HL-60 (cell line): ENCODE measurements at regions not wholly inside any gene's neighbourhood (a gene's known extent, or its start where the extent isn't known, plus 50 kb on each side); places are given as distances from the start of the nearest gene placed in this dataset.

ENCODE experiments used
- DNase-seq, 2 experiments: peaks; one replicate each; pipeline ENCODE4 v3.0.0-alpha.2; 2010 to 2020; ENCODE audit warnings: low read depth in 1 of 2, low spot score in 1 of 2
- H3K27ac ChIP-seq: fragments of 250-450 bp; sonication (Bioruptor Pico); replicated peaks from 2 replicates; pipeline ENCODE4 v1.5.1; 2020; ENCODE audit warnings: mild to moderate bottlenecking, moderate library complexity
- H3K27me3 ChIP-seq: fragments of 250-450 bp; sonication (Bioruptor Pico); 2 replicates; pipeline ENCODE4 v1.5.1; 2021; ENCODE audit warnings: mild to moderate bottlenecking, moderate library complexity; ENCODE audit not compliant: insufficient read depth, poor library complexity, severe bottlenecking
- H3K4me3 ChIP-seq: replicated peaks from 2 replicates; pipeline ENCODE4 v1.5.1; 2011; ENCODE audit warnings: mild to moderate bottlenecking, control low read depth, low read length; ENCODE audit not compliant: insufficient read depth
- GABPA ChIP-seq: IDR thresholded peaks from 2 replicates; pipeline ENCODE4 v1.6.1; 2012; ENCODE audit warnings: low read depth
- POLR2AphosphoS5 ChIP-seq: IDR thresholded peaks from 2 replicates; pipeline ENCODE4 v1.6.1; 2012; ENCODE audit warnings: low read depth
- SPI1 ChIP-seq: IDR thresholded peaks from 2 replicates; pipeline ENCODE4 v1.6.1; 2012; ENCODE audit warnings: low read depth, mild to moderate bottlenecking, borderline replicate concordance
- TF ChIP-seq, protein P1 (sequence below): IDR thresholded peaks from 2 replicates; pipeline ENCODE4 v1.6.1; 2012; ENCODE audit warnings: low read depth; ENCODE audit not compliant: insufficient replicate concordance
- TF ChIP-seq, protein P2 (sequence below): IDR thresholded peaks from one replicate; pipeline ENCODE4 v1.5.1; 2011; ENCODE audit warnings: low read length, control low read depth, inconsistent platforms; ENCODE audit not compliant: insufficient read depth

DNA sequence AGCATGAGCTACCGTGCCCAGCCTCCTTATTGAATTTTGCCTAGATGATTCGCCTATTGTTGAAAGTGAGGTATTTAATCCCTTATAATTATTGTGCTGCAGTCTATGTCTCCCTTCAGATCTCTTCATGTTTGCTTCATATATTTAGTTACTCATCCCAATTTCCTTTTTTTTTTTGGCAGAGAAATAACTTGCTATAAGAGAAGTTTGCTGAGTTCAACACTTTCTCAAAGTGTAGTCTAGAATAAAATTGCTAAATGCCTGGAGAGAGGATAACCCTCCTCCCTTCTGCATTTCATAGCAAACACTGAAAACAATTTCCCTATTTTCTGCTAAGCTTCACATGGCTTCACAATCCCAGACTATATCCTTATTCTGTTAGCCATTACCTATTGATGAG is 136.6 kb upstream of the CD180 start:
- H3K4me3 ChIP-seq, result no peak overlapping the region
- TF ChIP-seq SPI1, result no peak
- no peak for TF ChIP-seq POLR2AphosphoS5
- TF ChIP-seq, protein P1, sequence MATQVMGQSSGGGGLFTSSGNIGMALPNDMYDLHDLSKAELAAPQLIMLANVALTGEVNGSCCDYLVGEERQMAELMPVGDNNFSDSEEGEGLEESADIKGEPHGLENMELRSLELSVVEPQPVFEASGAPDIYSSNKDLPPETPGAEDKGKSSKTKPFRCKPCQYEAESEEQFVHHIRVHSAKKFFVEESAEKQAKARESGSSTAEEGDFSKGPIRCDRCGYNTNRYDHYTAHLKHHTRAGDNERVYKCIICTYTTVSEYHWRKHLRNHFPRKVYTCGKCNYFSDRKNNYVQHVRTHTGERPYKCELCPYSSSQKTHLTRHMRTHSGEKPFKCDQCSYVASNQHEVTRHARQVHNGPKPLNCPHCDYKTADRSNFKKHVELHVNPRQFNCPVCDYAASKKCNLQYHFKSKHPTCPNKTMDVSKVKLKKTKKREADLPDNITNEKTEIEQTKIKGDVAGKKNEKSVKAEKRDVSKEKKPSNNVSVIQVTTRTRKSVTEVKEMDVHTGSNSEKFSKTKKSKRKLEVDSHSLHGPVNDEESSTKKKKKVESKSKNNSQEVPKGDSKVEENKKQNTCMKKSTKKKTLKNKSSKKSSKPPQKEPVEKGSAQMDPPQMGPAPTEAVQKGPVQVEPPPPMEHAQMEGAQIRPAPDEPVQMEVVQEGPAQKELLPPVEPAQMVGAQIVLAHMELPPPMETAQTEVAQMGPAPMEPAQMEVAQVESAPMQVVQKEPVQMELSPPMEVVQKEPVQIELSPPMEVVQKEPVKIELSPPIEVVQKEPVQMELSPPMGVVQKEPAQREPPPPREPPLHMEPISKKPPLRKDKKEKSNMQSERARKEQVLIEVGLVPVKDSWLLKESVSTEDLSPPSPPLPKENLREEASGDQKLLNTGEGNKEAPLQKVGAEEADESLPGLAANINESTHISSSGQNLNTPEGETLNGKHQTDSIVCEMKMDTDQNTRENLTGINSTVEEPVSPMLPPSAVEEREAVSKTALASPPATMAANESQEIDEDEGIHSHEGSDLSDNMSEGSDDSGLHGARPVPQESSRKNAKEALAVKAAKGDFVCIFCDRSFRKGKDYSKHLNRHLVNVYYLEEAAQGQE, result no peak
- no peak for TF ChIP-seq GABPA
- TF ChIP-seq, protein P2, sequence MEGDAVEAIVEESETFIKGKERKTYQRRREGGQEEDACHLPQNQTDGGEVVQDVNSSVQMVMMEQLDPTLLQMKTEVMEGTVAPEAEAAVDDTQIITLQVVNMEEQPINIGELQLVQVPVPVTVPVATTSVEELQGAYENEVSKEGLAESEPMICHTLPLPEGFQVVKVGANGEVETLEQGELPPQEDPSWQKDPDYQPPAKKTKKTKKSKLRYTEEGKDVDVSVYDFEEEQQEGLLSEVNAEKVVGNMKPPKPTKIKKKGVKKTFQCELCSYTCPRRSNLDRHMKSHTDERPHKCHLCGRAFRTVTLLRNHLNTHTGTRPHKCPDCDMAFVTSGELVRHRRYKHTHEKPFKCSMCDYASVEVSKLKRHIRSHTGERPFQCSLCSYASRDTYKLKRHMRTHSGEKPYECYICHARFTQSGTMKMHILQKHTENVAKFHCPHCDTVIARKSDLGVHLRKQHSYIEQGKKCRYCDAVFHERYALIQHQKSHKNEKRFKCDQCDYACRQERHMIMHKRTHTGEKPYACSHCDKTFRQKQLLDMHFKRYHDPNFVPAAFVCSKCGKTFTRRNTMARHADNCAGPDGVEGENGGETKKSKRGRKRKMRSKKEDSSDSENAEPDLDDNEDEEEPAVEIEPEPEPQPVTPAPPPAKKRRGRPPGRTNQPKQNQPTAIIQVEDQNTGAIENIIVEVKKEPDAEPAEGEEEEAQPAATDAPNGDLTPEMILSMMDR, result no peak
- H3K27me3 ChIP-seq, result no peaks in the 10 kb centered on the region
- DNase-seq, result no peak
- H3K27ac ChIP-seq, result no peak overlapping the region

DNA sequence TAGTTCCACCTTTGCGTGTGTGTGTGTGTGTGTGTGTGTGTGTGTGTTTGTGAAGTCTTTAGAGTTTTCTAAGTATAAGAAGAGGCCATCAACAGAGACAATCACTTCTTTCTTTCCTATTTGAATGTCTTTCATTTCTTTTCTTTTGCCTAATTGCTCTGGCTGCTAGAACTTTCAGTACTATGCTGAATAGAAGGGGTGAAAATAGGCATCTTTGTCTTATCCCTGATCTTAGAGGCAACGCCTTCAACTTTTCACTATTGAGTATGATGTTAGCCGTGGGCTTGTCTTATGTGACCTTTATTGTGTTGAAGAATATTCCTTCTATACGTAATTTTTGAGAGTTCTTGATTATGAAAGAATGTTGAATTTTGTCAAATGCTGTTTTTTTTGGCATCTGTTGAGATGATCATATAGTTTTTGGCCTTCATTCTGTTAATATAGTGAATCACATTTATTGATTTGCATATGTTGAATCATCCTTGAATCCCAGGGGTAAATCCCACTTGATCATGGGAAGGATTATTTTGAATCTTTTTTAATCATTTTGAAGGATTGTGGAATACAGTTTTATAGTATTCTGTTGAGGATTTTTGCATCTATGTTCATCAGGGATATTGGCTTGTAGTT is 134.8 kb upstream of the CD180 start:
- DNase-seq, result no peak
- Histone ChIP-seq H3K27ac (no peak overlapping the region), H3K27me3 (no peaks in the 10 kb centered on the region), H3K4me3 (no peak overlapping the region)
- no peak for TF ChIP-seq POLR2AphosphoS5
- TF ChIP-seq, protein P2, result no peak
- TF ChIP-seq, protein P1, result no peak
- TF ChIP-seq GABPA, result no peak
- TF ChIP-seq SPI1, result no peak

DNA sequence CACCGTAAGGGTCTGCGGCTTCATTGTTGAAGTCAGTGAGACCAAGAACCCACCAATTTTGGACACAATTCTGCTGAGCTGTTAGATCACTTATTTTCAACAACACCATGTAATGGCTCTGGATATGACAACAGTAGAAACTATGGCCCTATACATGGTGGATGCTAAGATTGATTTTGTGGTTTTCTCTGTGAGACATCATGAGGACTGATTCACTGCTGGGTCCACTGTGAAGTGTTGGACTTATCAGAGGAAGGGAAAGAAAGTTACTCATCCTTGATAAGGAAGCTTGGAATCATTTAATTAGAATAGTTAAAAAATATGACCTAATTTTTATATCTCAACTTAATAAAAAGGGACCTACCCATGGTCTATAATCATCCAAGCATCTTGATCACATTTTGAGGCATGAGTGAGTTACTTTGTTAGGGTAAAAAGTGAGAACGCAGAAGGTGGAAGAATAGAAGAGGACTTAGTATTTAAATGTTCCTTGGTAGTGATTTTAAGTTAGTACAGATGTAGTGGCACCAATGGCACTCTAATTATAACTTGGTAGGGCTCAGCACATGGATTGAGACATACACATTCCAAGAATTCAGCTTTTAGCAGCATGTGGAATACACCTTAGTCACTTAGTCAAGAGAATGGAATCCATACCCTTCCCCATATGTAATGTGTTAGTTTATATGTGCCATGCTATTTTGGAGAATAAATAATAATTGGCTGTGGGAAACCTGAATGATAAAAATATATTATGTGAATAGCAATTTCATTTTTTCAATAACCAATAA is 123.5 kb upstream of the CD180 start:
- TF ChIP-seq GABPA (no peak), SPI1 (no peak)
- Histone ChIP-seq H3K27me3 (no peaks in the 10 kb centered on the region), H3K4me3 (no peak overlapping the region), H3K27ac (no peak overlapping the region)
- no peak for DNase-seq

DNA sequence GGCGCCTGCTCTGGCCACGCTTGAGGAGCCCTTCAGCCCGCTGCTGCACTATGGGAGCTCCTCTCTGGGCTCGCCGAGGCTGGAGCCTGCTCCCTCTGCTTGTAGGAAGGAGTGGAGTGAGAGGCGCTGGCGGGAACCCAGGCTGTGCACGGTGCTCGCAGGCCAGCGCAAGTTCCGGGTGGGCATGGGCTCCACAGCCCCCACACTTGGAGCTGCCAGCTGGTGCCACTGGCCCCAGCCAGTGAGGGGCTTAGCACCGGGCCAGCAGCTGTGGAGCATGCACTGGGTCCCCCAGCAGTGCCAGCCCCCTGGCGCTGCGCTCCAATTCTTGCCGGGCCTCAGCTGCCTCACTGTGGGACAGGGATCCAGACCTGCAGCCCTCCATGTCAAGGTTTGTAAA is 122.1 kb upstream of the CD180 start:
- TF ChIP-seq, protein P1, result no peak
- TF ChIP-seq, protein P2, result no peak
- no peak for TF ChIP-seq POLR2AphosphoS5
- TF ChIP-seq SPI1, result no peak
- no peak for TF ChIP-seq GABPA
- DNase-seq, result no peak
- H3K27ac ChIP-seq, result no peak overlapping the region
- no peaks in the 10 kb centered on the region for H3K27me3 ChIP-seq
- no peak overlapping the region for H3K4me3 ChIP-seq
